GM12878 (cell line): ENCODE measurements at regions not wholly inside any gene's neighbourhood (a gene's known extent, or its start where the extent isn't known, plus 50 kb on each side); places are given as distances from the start of the nearest gene placed in this dataset.

Experiments
- ATF3 ChIP-seq: IDR thresholded peaks from 2 replicates; pipeline ENCODE4 v1.6.1; 2011; ENCODE audit warnings: low read depth, mild to moderate bottlenecking, low read length, moderate library complexity, borderline replicate concordance; ENCODE audit errors: extremely low read depth
- BCL3 ChIP-seq: IDR thresholded peaks from 2 replicates; pipeline ENCODE4 v1.6.1; 2011; ENCODE audit warnings: borderline replicate concordance, low read depth, mild to moderate bottlenecking, moderate library complexity, low read length; ENCODE audit not compliant: insufficient read depth, poor library complexity, severe bottlenecking
- CREM ChIP-seq: IDR thresholded peaks from 2 replicates; pipeline ENCODE4 v1.6.1; 2014; ENCODE audit warnings: antibody characterized with exemption, low read depth
- CTCF ChIP-seq, 3 experiments: IDR thresholded peaks in 2 of 3; conservative IDR thresholded peaks in 1 of 3; 2 replicates each; pipeline ENCODE4 v1.5.1; 2011; ENCODE audit warnings: low read depth in 3 of 3, low read length in 3 of 3, mild to moderate bottlenecking in 3 of 3, control low read depth in 2 of 3, moderate library complexity in 2 of 3, inconsistent platforms in 1 of 3, mixed read lengths in 1 of 3; ENCODE audit not compliant: control insufficient read depth in 2 of 3, insufficient read depth in 1 of 3; ENCODE audit errors: extremely low read depth in 1 of 3
- EP300 ChIP-seq, 2 experiments: fragments of 150-350 bp in 1 of 2; IDR thresholded peaks; 2 replicates each; pipeline ENCODE4 v1.6.1; 2011 to 2012; ENCODE audit warnings: low read depth in 2 of 2, low read length in 2 of 2, borderline replicate concordance in 1 of 2, improper control_type of control experiment in 1 of 2, inconsistent platforms in 1 of 2; ENCODE audit not compliant: control insufficient read depth in 1 of 2
- FOXM1 ChIP-seq: IDR thresholded peaks from 2 replicates; pipeline ENCODE4 v1.6.1; 2012; ENCODE audit warnings: low read depth, mild to moderate bottlenecking, inconsistent platforms, low read length, moderate library complexity
- HDAC2 ChIP-seq: fragments of 200-600 bp; sonication (generic); IDR thresholded peaks from 2 replicates; pipeline ENCODE4 v1.6.1; 2017
- JUNB ChIP-seq: IDR thresholded peaks from 2 replicates; pipeline ENCODE4 v1.6.1; 2016; ENCODE audit warnings: antibody characterized with exemption, mild to moderate bottlenecking
- MEF2A ChIP-seq: IDR thresholded peaks from 2 replicates; pipeline ENCODE4 v1.6.1; 2011; ENCODE audit warnings: low read depth, mild to moderate bottlenecking, low read length, moderate library complexity; ENCODE audit not compliant: insufficient read depth
- MYC ChIP-seq: IDR thresholded peaks from 2 replicates; pipeline ENCODE4 v1.6.1; 2011; ENCODE audit warnings: mild to moderate bottlenecking, low read length, moderate library complexity, inconsistent platforms; ENCODE audit not compliant: insufficient read depth, insufficient replicate concordance, insufficient read length, severe bottlenecking
- POLR2A ChIP-seq: IDR thresholded peaks from 2 replicates; pipeline ENCODE4 v1.6.1; 2011; ENCODE audit warnings: low read depth, mild to moderate bottlenecking, low read length
- TBL1XR1 ChIP-seq: IDR thresholded peaks from 2 replicates; pipeline ENCODE4 v1.6.1; 2012; ENCODE audit warnings: low read depth, low read length, improper control_type of control experiment

- TF ChIP-seq MEF2A (no peak), CTCF (IDR thresholded peaks at IDR 0.05 in 2 of 3, conservative IDR thresholded peaks at IDR 0.05 in 1 of 3; ENCODE audit: control insufficient read depth in 2 of 3, extremely low read depth in 1 of 3, insufficient read depth in 1 of 3, low read depth in 3 of 3, low read length in 3 of 3) (no peak), TBL1XR1 (no peak), CREM (no peak), FOXM1 (no peak), HDAC2 (no peak), ATF3 (no peak), MYC (no peak), EP300 (IDR thresholded peaks at IDR 0.05; ENCODE audit: borderline replicate concordance in 1 of 2, control insufficient read depth in 1 of 2, low read depth in 2 of 2, low read length in 2 of 2) (no peak), JUNB (no peak), BCL3 (no peak), POLR2A (no peak)
Measured at GRCh38 chr1:78437941-78438340, 52.8 kb upstream of the PTGFR start.
